T-helper 1 cell (primary cell): ENCODE measurements at regions not wholly inside any gene's neighbourhood (a gene's known extent, or its start where the extent isn't known, plus 50 kb on each side); places are given as distances from the start of the nearest gene placed in this dataset.
A peak's percentile ranks its signal among the peaks of the same experiment; 100 is the strongest.

ENCODE experiments used
- DNase-seq, 5 donors: peaks; one replicate each; pipeline ENCODE4 v3.0.0-alpha.2; 2012 to 2020

GRCh38 chr13:108156749-108157148, 58.6 kb downstream of the LIG4 start:
- no peak for DNase-seq

- DNase-seq: peak; percentile 10 to 41 (median 19)
Measured at GRCh38 chr13:108155185-108156106, 59.9 kb downstream of the LIG4 start.

- DNase-seq: no peak
Measured at GRCh38 chr13:108154421-108154858, 60.9 kb downstream of the LIG4 start.

GRCh38 chr13:108146642-108147041, 68.7 kb downstream of the LIG4 start:
- DNase-seq: no peak

- DNase-seq: no peak
Measured at GRCh38 chr13:108142702-108143436, 72.5 kb downstream of the LIG4 start.

GRCh38 chr13:108137176-108137575, 78.2 kb downstream of the LIG4 start:
- no peak for DNase-seq

- DNase-seq: no peak
Measured at GRCh38 chr13:108127406-108127805, 87.9 kb downstream of the LIG4 start.

GRCh38 chr13:108126056-108126455, 89.3 kb downstream of the LIG4 start:
- DNase-seq: no peak

GRCh38 chr13:108121406-108121805, 93.9 kb downstream of the LIG4 start:
- DNase-seq: no peak

GRCh38 chr13:108120856-108121255, 94.5 kb downstream of the LIG4 start:
- no peak for DNase-seq

GRCh38 chr13:108120302-108120701, 95.0 kb downstream of the LIG4 start:
- DNase-seq: no peak

- DNase-seq: no peak
Measured at GRCh38 chr13:108115738-108116137, 99.6 kb downstream of the LIG4 start.

- no peak for DNase-seq
Measured at GRCh38 chr13:108113407-108113806, 101.9 kb downstream of the LIG4 start.

- no peak for DNase-seq
Measured at GRCh38 chr13:108104736-108105135, 110.6 kb downstream of the LIG4 start.

- DNase-seq: no peak
Measured at GRCh38 chr13:108102771-108103170, 112.6 kb downstream of the LIG4 start.

- DNase-seq: no peak
Measured at GRCh38 chr13:108096301-108096915, 118.9 kb downstream of the LIG4 start.

GRCh38 chr13:108095036-108095435, 120.3 kb downstream of the LIG4 start:
- DNase-seq: no peak

- DNase-seq: no peak
Measured at GRCh38 chr13:108093616-108094015, 121.7 kb downstream of the LIG4 start.

GRCh38 chr13:108087810-108088209, 127.5 kb downstream of the LIG4 start:
- no peak for DNase-seq

- no peak for DNase-seq
Measured at GRCh38 chr13:108086678-108087077, 128.7 kb downstream of the LIG4 start.

- no peak for DNase-seq
Measured at GRCh38 chr13:108084840-108085239, 130.5 kb downstream of the LIG4 start.

- no peak for DNase-seq
Measured at GRCh38 chr13:108083056-108083455, 132.3 kb downstream of the LIG4 start.

GRCh38 chr13:108082481-108082880, 132.9 kb downstream of the LIG4 start:
- no peak for DNase-seq
